ENCODE measurements at regions not wholly inside any gene's neighbourhood (a gene's known extent, or its start where the extent isn't known, plus 50 kb on each side); places are given as distances from the start of the nearest gene placed in this dataset.
"Not testable (repeated sequence)": the region's sequence is repeated elsewhere in the genome, so short reads cannot be mapped to it uniquely, and the experiment has no call there.

DNA sequence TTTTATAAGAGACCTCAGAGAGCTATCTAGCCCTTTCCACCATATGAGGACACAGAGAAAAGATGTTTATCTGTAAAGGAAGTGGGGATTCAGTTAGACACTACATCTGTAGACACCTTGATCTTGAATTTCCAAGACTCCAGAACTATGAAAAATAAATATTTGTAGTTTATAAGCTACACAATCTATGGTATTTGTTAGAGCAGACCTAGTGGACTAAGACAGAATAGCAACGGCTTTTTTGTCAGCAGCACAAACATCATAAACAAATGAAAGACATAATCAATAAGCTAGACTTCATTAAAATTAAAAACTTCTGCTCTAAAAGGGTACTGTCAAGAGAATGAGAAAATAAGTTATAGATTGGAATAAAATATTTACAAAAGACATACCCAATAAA lies 810.1 kb downstream of the FSCB start:
- H3K27me3 ChIP-seq: no peaks in the 10 kb centered on the region
- no peak for TF ChIP-seq Cebpa-rat (IDR thresholded peaks at IDR 0.05)
- H3K9me3 ChIP-seq (replicated peaks in 1 of 11): no peaks in the 10 kb centered on the region
- H3K4me1 ChIP-seq: no peaks in the 10 kb centered on the region
- H3K27ac ChIP-seq: no peak overlapping the region
- H3K4me3 ChIP-seq: no peak overlapping the region
- no peak overlapping the region for H3K9ac ChIP-seq
- H3K36me3 ChIP-seq: no peaks in the 10 kb centered on the region
- H3K4me2 ChIP-seq: no peak overlapping the region
- no peaks in the 10 kb centered on the region for H4K20me1 ChIP-seq

DNA sequence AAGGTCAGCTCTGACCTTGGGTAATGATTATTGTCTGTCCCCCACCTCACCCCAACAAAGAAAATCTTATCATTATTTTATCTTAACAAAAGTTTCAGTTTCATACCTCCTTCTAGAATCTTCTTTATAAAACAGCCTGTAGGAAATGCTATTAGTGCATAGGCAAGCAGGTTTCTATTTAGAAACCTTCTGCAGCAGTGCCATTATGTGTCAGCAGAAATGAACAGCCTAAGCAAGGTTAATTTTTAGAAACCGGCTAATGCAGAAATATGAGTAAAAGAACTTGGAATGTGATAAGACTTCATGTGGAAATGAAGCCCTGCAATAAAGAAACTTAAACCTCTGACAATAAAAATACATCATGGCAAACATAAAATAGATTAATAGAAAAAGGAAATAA lies 814.4 kb downstream of the FSCB start:
- TF ChIP-seq Cebpa-rat (IDR thresholded peaks at IDR 0.05): no peak
- H3K4me2 ChIP-seq: no peak overlapping the region
- H3K9ac ChIP-seq: no peak overlapping the region

DNA sequence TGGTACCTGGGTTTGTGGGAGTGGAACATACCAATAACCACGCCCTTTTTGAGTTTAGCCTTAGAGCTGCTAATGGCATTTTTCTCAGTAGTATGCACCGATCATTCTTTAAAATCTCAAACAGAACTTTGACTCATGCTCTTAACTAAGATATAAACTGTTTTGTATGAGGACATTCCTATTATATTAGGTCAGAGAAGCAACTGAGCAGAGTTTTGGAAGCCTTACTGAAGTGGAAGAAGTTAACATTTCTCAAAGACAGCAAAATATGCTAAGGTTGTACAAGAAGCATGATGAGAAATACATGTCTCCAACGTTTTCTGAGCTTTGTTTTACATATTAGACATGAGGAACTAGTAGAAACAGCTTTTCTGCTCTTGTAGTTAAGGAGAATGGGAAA lies 819.2 kb downstream of the FSCB start:
- Histone ChIP-seq H3K4me2 (no peak overlapping the region), H3K27ac (no peak overlapping the region), H3K4me3 (no peak overlapping the region), H3K4me1 (no peaks in the 10 kb centered on the region), H3K9ac (no peak overlapping the region), H3K27me3 (no peaks in the 10 kb centered on the region), H4K20me1 (no peaks in the 10 kb centered on the region), H3K36me3 (no peaks in the 10 kb centered on the region), H3K9me3 (replicated peaks in 1 of 11) (no peaks in the 10 kb centered on the region)
- no peak for TF ChIP-seq Cebpa-rat (IDR thresholded peaks at IDR 0.05)

More for the DNA sequence above, 814.4 kb downstream of the FSCB start:
- Histone ChIP-seq H3K36me3 (no peaks in the 10 kb centered on the region), H3K4me1 (no peaks in the 10 kb centered on the region), H3K9me3 (replicated peaks in 1 of 11) (no peaks in the 10 kb centered on the region), H3K4me3 (no peak overlapping the region), H3K27me3 (no peaks in the 10 kb centered on the region), H3K27ac (no peak overlapping the region), H4K20me1 (no peaks in the 10 kb centered on the region)

DNA sequence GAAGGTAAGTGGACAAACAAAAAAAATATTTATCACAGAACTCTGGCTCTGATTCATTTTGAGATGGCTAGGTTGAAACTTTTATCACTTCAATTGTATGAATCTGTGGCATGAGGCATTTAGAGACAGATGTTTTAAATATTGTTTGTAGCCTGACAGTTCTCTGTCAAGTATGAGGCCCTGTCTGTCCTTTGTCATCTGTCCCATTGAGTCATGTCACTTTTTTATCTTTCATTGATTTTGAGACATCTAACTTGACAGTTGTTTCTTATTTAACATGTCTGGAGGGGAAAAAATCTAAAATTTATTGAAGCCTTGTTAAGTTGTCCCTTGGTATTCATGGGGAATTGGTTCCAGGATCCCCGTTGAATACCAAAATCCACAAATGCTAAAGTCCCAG lies 829.5 kb downstream of the FSCB start:
- Histone ChIP-seq H3K27ac (no peak overlapping the region), H3K4me3 (no peak overlapping the region), H3K4me2 (no peak overlapping the region), H3K9me3 (replicated peaks in 1 of 11) (no peaks in the 10 kb centered on the region), H3K36me3 (no peaks in the 10 kb centered on the region), H3K4me1 (no peaks in the 10 kb centered on the region), H4K20me1 (no peaks in the 10 kb centered on the region), H3K9ac (no peak overlapping the region), H3K27me3 (no peaks in the 10 kb centered on the region)
- no peak for TF ChIP-seq Cebpa-rat (IDR thresholded peaks at IDR 0.05)

DNA sequence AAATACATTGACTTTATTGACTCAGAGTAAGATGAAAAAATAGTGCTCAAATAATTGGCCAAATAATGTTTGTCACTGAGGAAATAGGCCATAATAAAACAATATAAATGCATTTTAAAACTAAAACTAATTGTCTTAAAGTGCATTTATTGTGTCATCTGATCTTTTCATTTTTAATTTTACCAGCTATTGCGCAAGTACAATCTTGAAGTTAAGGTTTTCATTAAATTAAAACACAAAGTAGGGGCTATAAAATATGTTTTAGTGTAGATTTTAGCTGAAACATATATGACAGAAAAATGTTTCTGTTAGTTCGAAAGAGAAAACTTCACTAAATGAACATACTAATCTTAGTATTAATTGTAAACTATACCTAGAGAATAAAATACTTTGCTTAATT lies 832.8 kb downstream of the FSCB start:
- Histone ChIP-seq H3K9ac (no peak overlapping the region), H4K20me1 (no peaks in the 10 kb centered on the region), H3K36me3 (no peaks in the 10 kb centered on the region), H3K9me3 (replicated peaks in 1 of 11) (no peaks in the 10 kb centered on the region), H3K27me3 (no peaks in the 10 kb centered on the region), H3K4me3 (no peak overlapping the region), H3K27ac (no peak overlapping the region), H3K4me1 (no peaks in the 10 kb centered on the region), H3K4me2 (no peak overlapping the region)
- no peak for TF ChIP-seq Cebpa-rat (IDR thresholded peaks at IDR 0.05)

DNA sequence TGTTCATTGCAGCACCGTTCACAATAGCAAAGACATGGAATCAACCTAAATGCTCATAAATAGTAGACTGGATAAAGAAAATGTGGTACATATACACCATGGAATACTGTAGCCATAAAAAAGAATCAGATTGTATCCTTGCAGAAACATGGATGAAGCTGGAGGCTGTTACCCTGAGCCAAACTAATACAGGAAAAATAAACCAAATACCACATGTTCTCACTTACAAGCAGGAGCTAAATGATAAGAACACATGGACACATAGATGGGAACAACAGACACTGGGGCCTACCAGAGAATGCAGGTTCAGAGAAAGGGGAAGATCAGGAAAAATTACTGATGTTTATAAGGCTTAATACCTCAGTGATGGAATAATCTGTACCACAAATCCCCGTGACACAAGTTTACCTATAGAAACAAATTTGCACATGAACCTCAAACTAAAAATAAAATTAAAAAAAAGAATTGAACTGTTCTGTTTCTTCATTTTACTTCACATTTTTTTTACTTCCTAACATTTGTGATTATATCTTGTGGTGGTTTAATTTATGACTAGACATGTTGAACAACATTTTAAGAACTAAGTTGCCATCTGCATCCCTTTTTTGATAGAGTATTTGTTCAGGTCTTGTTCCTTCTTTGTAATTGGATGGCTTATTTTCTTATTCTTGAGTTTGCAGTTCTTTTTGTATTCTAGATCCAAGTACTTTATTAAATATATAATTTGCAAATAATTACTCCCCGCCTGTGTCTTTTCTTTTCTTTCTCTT lies 835.2 kb downstream of the FSCB start:
- H3K36me3 ChIP-seq: no peaks in the 10 kb centered on the region
- no peak overlapping the region for H3K4me3 ChIP-seq
- H3K9me3 ChIP-seq (replicated peaks in 1 of 11): no peaks in the 10 kb centered on the region
- no peaks in the 10 kb centered on the region for H3K27me3 ChIP-seq
- TF ChIP-seq Cebpa-rat (IDR thresholded peaks at IDR 0.05): no peak
- H3K4me1 ChIP-seq: no peaks in the 10 kb centered on the region
- no peak overlapping the region for H3K27ac ChIP-seq
- H4K20me1 ChIP-seq: no peaks in the 10 kb centered on the region
- H3K9ac ChIP-seq: no peak overlapping the region
- no peak overlapping the region for H3K4me2 ChIP-seq

DNA sequence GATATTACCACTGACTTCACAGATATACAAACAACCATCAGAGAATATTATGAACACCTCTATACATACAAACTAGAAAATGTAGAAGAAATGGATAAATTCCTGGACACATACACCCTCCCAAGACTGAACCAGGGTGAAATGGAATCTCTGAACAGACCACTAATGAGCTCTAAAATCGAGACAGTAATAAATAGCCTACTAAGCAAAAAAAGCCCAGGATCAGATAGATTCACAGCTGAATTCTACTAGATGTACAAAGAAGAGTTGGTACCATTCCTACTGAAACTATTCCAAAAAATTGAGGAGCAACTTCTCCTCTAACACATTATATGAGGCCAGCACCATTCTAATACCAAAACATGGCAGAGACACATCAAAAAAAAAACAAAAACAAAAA lies 837.7 kb downstream of the FSCB start:
- Histone ChIP-seq H3K9ac (no peak overlapping the region), H4K20me1 (no peaks in the 10 kb centered on the region), H3K9me3 (replicated peaks in 1 of 11) (0 out of 22 replicates have a peak, but pooled peaks cover 0 to 7% (median 0%) of the 10 kb centered on the region in 11 experiments), H3K4me2 (no peak overlapping the region), H3K4me1 (no peaks in the 10 kb centered on the region), H3K27ac (no peak overlapping the region), H3K36me3 (no peaks in the 10 kb centered on the region), H3K4me3 (no peak overlapping the region), H3K27me3 (no peaks in the 10 kb centered on the region)
- no peak for TF ChIP-seq Cebpa-rat (IDR thresholded peaks at IDR 0.05)

DNA sequence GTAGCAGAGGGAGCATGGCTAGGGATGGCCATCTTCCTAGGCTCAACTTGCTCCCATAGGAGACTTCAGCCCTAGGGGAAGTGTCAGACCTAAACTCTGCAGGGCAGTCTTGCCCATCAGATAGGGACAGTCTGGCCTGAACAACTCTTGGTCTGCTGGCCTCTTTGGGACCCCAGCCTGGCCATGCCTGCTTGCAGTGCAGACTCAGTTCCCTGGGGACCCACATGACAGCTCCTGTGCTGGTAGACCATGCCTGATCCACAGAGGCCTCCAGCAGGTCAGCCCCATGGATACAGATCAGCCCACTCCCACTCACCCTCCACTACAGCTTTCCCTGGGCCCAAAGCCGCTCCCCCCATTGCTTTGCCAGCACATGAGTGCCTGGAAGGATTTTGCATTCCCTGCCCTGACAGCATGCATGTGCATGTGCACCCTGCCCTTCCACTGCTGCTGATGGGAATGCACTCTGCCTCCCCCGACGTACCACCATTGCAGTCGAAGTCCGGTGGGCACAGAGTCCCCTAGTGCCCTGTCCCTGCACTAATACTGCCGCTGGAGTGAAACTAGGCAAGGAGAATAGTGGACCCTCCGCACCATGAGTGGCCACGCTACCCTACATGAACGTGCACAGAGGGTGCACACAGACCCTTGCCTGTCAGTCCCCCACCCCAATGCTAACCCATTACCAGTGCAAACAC lies 841.4 kb downstream of the FSCB start:
- Histone ChIP-seq H3K4me2 (no peak overlapping the region), H3K9me3 (replicated peaks in 1 of 11) (0 out of 22 replicates have a peak, but pooled peaks cover 0 to 7% (median 0%) of the 10 kb centered on the region in 11 experiments), H3K27me3 (no peaks in the 10 kb centered on the region), H3K27ac (no peak overlapping the region), H4K20me1 (no peaks in the 10 kb centered on the region), H3K4me3 (no peak overlapping the region), H3K36me3 (no peaks in the 10 kb centered on the region), H3K4me1 (no peaks in the 10 kb centered on the region), H3K9ac (no peak overlapping the region)
- no peak for TF ChIP-seq Cebpa-rat (IDR thresholded peaks at IDR 0.05)

DNA sequence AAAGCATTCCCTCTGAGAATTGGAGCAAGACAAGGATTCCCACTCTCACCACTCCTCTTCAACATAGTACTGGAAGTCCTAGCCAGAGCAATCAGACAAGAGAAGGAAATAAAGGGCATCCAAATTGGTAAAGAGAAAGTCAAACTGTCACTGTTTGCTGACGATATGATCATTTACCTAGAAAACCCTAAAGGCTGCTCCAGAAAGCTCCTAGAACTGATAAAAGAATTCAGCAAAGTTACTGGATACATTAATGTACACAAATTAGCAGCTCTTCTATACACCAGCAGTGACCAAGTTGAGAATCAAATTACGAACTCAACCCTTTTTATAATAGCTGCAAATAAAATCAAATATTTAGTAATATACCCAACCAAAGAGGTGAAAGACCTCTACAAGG lies 851.9 kb downstream of the FSCB start:
- not testable (repeated sequence) for H3K4me1 ChIP-seq; H3K4me3 ChIP-seq; H3K27ac ChIP-seq; H3K4me2 ChIP-seq; H4K20me1 ChIP-seq; H3K9ac ChIP-seq; H3K27me3 ChIP-seq; H3K9me3 ChIP-seq (replicated peaks in 1 of 11); H3K36me3 ChIP-seq

DNA sequence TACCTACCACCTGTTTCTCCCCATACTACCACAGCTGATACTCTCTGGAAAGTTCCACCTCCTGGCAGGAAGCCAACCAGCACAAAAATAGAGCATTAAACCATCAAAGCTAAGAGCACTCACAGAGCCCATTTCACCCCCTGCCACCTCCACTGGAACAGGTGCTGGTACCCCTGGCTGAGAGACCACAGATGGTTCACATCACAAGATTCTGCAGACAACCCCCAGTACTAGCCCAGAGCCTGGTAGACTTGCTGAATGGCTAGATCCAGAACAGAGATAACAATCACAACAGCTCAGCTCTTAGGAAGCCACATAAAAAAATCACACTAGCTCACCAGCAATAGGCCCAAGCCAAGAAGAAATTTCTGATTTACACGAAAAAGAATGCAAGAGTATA lies 855.2 kb downstream of the FSCB start:
- Histone ChIP-seq H3K4me1 (no peaks in the 10 kb centered on the region), H3K4me2 (no peak overlapping the region)
- TF ChIP-seq Cebpa-rat (IDR thresholded peaks at IDR 0.05): no peak

More for the DNA sequence above, 855.2 kb downstream of the FSCB start:
- H3K4me3 ChIP-seq: no peak overlapping the region
- no peaks in the 10 kb centered on the region for H3K36me3 ChIP-seq
- H3K27me3 ChIP-seq: no peaks in the 10 kb centered on the region
- H4K20me1 ChIP-seq: no peaks in the 10 kb centered on the region
- no peak overlapping the region for H3K9ac ChIP-seq
- no peak overlapping the region for H3K27ac ChIP-seq
- no peaks in the 10 kb centered on the region for H3K9me3 ChIP-seq (replicated peaks in 1 of 11)
